ENCODE measurements at regions not wholly inside any gene's neighbourhood (a gene's known extent, or its start where the extent isn't known, plus 50 kb on each side); places are given as distances from the start of the nearest gene placed in this dataset.
"Not testable (repeated sequence)": the region's sequence is repeated elsewhere in the genome, so short reads cannot be mapped to it uniquely, and the experiment has no call there.

GRCh38 chr5:87212183-87212582, 55.5 kb upstream of the RASA1 start:
- DNase-seq, result not testable (repeated sequence)

GRCh38 chr5:87217480-87217879, 50.2 kb upstream of the RASA1 start:
- DNase-seq, result not testable (repeated sequence)

Measured in inflammatory macrophage treated with lipopolysaccharide for 1 hour (primary cell).